ENCODE measurements at regions not wholly inside any gene's neighbourhood (a gene's known extent, or its start where the extent isn't known, plus 50 kb on each side); places are given as distances from the start of the nearest gene placed in this dataset.

GRCh38 chr4:132266374-132266773 is 882.7 kb upstream of the PCDH10 start:
- no peak for DNase-seq
- WGBS, 5 donors = 53 to 64% (median 59%) methylated on average over 3 of the region's 3 CpGs
- Histone ChIP-seq H3K27me3 (replicated peaks in 1 of 7) (no peaks in the 10 kb centered on the region), H3K4me1 (no peaks in the 10 kb centered on the region), H3K9me3 (peaks cover 0 to 4% (median 0%) of the 10 kb centered on the region in 8 donors), H3K4me3 (no peak overlapping the region), H3K36me3 (no peaks in the 10 kb centered on the region), H3K27ac (no peak overlapping the region)
- TF ChIP-seq POLR2AphosphoS5 (IDR thresholded peaks at IDR 0.05) = no peak
- intact Hi-C loops (cut with DNase I; ENCODE audit: low total_unique reads) = no loop called here

- Histone ChIP-seq H3K9me3 (no peaks in the 10 kb centered on the region), H3K27me3 (replicated peaks in 1 of 7) (no peaks in the 10 kb centered on the region), H3K4me1 (no peaks in the 10 kb centered on the region), H3K36me3 (no peaks in the 10 kb centered on the region), H3K4me3 (no peak overlapping the region), H3K27ac (no peak overlapping the region)
- intact Hi-C loops (cut with DNase I; ENCODE audit: low total_unique reads) = no loop called here
- TF ChIP-seq POLR2A (IDR thresholded peaks at IDR 0.05) (no peak), CTCF (IDR thresholded peaks at IDR 0.05 in 8 of 11, conservative IDR thresholded peaks at IDR 0.05 in 3 of 11) (no peak), POLR2AphosphoS5 (IDR thresholded peaks at IDR 0.05) (no peak)
- 81 to 94% (median 84%) methylated on average over 2 of the region's 2 CpGs for WGBS, 5 donors
- no peak for DNase-seq
Measured at GRCh38 chr4:132267321-132267720, 881.8 kb upstream of the PCDH10 start.

- H3K9me3 ChIP-seq = no peaks in the 10 kb centered on the region
- H3K36me3 ChIP-seq = no peaks in the 10 kb centered on the region
- no peak overlapping the region for H3K4me3 ChIP-seq
- no peaks in the 10 kb centered on the region for H3K27me3 ChIP-seq (replicated peaks in 1 of 7)
- intact Hi-C loops (cut with DNase I; ENCODE audit: low total_unique reads) = no loop called here
- H3K4me1 ChIP-seq = no peaks in the 10 kb centered on the region
- no peak for TF ChIP-seq CTCF (IDR thresholded peaks at IDR 0.05 in 8 of 11, conservative IDR thresholded peaks at IDR 0.05 in 3 of 11)
- TF ChIP-seq POLR2AphosphoS5 (IDR thresholded peaks at IDR 0.05) = no peak
- no peak for TF ChIP-seq POLR2A (IDR thresholded peaks at IDR 0.05)
- H3K27ac ChIP-seq = no peak overlapping the region
- WGBS, 5 donors = 83 to 91% (median 87%) methylated on average over 5 of the region's 5 CpGs
- no peak for DNase-seq
Measured at GRCh38 chr4:132269303-132269990, 879.6 kb upstream of the PCDH10 start.

- Histone ChIP-seq H3K4me3 (no peak overlapping the region), H3K36me3 (no peaks in the 10 kb centered on the region), H3K27me3 (replicated peaks in 1 of 7) (no peaks in the 10 kb centered on the region), H3K4me1 (no peaks in the 10 kb centered on the region), H3K27ac (no peak overlapping the region), H3K9me3 (no peaks in the 10 kb centered on the region)
- WGBS, 5 donors = 37 to 66% (median 41%) methylated on average over 1 of the region's 1 CpG
- intact Hi-C loops (cut with DNase I; ENCODE audit: low total_unique reads) = no loop called here
- TF ChIP-seq POLR2AphosphoS5 (IDR thresholded peaks at IDR 0.05) (no peak), CTCF (IDR thresholded peaks at IDR 0.05 in 8 of 11, conservative IDR thresholded peaks at IDR 0.05 in 3 of 11) (no peak), POLR2A (IDR thresholded peaks at IDR 0.05) (no peak)
- no peak for DNase-seq
Measured at GRCh38 chr4:132275583-132276121, 873.4 kb upstream of the PCDH10 start.

Data from spleen (tissue), 11 donors.